ENCODE measurements at regions not wholly inside any gene's neighbourhood (a gene's known extent, or its start where the extent isn't known, plus 50 kb on each side); places are given as distances from the start of the nearest gene placed in this dataset.

GRCh38 chr6:2434116-2434515 lies 188.7 kb upstream of the GMDS start:
- Mint-ChIP-seq H3K36me3 (peaks cover 13% of the 10 kb centered on the region), H3K4me3 (no peak overlapping the region), H3K9me3 (peaks cover 1 to 3% (median 1%) of the 10 kb centered on the region in 3 donors), H3K27me3 (peaks cover 2% of the 10 kb centered on the region), H3K4me1 (peaks cover 0 to 2% (median 0%) of the 10 kb centered on the region in 3 donors), H3K27ac (no peak overlapping the region)

- H3K4me3 Mint-ChIP-seq: no peak overlapping the region
- H3K27ac Mint-ChIP-seq: no peak overlapping the region
- peaks cover 1 to 3% (median 1%) of the 10 kb centered on the region in 3 donors for H3K9me3 Mint-ChIP-seq
- H3K4me1 Mint-ChIP-seq: peaks cover 0 to 2% (median 0%) of the 10 kb centered on the region in 3 donors
- peaks cover 2% of the 10 kb centered on the region for H3K27me3 Mint-ChIP-seq
- peaks cover 13% of the 10 kb centered on the region for H3K36me3 Mint-ChIP-seq
These were observed 188.3 kb upstream of the GMDS start for GRCh38 chr6:2433711-2434110.

- Mint-ChIP-seq H3K4me3 (no peak overlapping the region), H3K36me3 (peaks cover 12% of the 10 kb centered on the region), H3K27ac (peak overlapping the region in 1 of 3 donors; percentile 3), H3K4me1 (peaks cover 0 to 2% (median 0%) of the 10 kb centered on the region in 3 donors), H3K9me3 (peaks cover 1 to 3% (median 1%) of the 10 kb centered on the region in 3 donors), H3K27me3 (peaks cover 2% of the 10 kb centered on the region)
These were observed 187.9 kb upstream of the GMDS start for GRCh38 chr6:2433266-2433665.

GRCh38 chr6:2432292-2432691 lies 186.9 kb upstream of the GMDS start:
- peaks cover 0 to 2% (median 0%) of the 10 kb centered on the region in 3 donors for H3K4me1 Mint-ChIP-seq

GRCh38 chr6:2430612-2431011 lies 185.2 kb upstream of the GMDS start:
- H3K9me3 Mint-ChIP-seq: no peaks in the 10 kb centered on the region
- H3K36me3 Mint-ChIP-seq: peaks cover 9% of the 10 kb centered on the region
- no peak overlapping the region for H3K27ac Mint-ChIP-seq

More at GRCh38 chr6:2432292-2432691, 186.9 kb upstream of the GMDS start:
- H3K9me3 Mint-ChIP-seq: peaks cover 1 to 3% (median 1%) of the 10 kb centered on the region in 3 donors
- no peak overlapping the region for H3K27ac Mint-ChIP-seq
- H3K36me3 Mint-ChIP-seq: peaks cover 10% of the 10 kb centered on the region
- H3K27me3 Mint-ChIP-seq: peaks cover 2% of the 10 kb centered on the region
- H3K4me3 Mint-ChIP-seq: no peak overlapping the region

GRCh38 chr6:2429460-2429859 lies 184.1 kb upstream of the GMDS start:
- Mint-ChIP-seq H3K27ac (no peak overlapping the region), H3K36me3 (peaks cover 11% of the 10 kb centered on the region), H3K9me3 (peaks cover 0 to 4% (median 0%) of the 10 kb centered on the region in 3 donors), H3K4me3 (no peak overlapping the region), H3K4me1 (peaks cover 0 to 2% (median 0%) of the 10 kb centered on the region in 3 donors), H3K27me3 (peaks cover 2% of the 10 kb centered on the region)

More at GRCh38 chr6:2430612-2431011, 185.2 kb upstream of the GMDS start:
- Mint-ChIP-seq H3K27me3 (no peaks in the 10 kb centered on the region), H3K4me3 (no peak overlapping the region), H3K4me1 (peaks cover 0 to 2% (median 0%) of the 10 kb centered on the region in 3 donors)

DNA sequence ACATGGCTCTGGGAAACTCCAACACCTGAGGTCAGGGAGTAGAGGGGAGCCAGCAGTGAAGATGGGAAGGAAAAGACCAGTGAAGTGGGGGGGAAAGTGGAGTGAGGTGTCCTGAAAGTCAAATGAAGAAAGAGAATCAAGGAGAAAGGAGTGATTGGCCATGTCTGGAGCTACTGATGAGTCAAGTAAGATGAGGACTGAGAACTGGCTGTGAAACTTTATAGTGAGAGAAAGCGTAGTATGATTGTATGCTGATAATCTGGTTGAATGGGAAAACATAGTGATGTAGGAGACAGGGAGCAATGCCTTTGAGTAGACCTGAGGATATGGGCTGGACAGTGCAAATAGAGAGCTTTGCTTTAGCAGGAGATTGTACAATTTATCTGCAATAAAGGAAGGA lies 183.6 kb upstream of the GMDS start:
- Mint-ChIP-seq H3K9me3 (peaks cover 0 to 5% (median 0%) of the 10 kb centered on the region in 3 donors), H3K4me3 (no peak overlapping the region), H3K27me3 (peaks cover 2% of the 10 kb centered on the region), H3K4me1 (peaks cover 0 to 2% (median 0%) of the 10 kb centered on the region in 3 donors), H3K27ac (no peak overlapping the region), H3K36me3 (peaks cover 11% of the 10 kb centered on the region)

GRCh38 chr6:2426561-2427340 lies 181.3 kb upstream of the GMDS start:
- Mint-ChIP-seq H3K27ac (no peak overlapping the region), H3K9me3 (peaks cover 0 to 5% (median 0%) of the 10 kb centered on the region in 3 donors), H3K27me3 (peaks cover 2% of the 10 kb centered on the region), H3K4me3 (no peak overlapping the region), H3K36me3 (peaks cover 8% of the 10 kb centered on the region), H3K4me1 (no peaks in the 10 kb centered on the region)

GRCh38 chr6:2416128-2416712 lies 170.8 kb upstream of the GMDS start:
- no peak overlapping the region for H3K27ac Mint-ChIP-seq
- peaks cover 0 to 2% (median 0%) of the 10 kb centered on the region in 3 donors for H3K9me3 Mint-ChIP-seq
- H3K36me3 Mint-ChIP-seq: peaks cover 6% of the 10 kb centered on the region
- no peak overlapping the region for H3K4me3 Mint-ChIP-seq
- H3K27me3 Mint-ChIP-seq: no peaks in the 10 kb centered on the region
- peaks cover 0 to 1% (median 0%) of the 10 kb centered on the region in 3 donors for H3K4me1 Mint-ChIP-seq

DNA sequence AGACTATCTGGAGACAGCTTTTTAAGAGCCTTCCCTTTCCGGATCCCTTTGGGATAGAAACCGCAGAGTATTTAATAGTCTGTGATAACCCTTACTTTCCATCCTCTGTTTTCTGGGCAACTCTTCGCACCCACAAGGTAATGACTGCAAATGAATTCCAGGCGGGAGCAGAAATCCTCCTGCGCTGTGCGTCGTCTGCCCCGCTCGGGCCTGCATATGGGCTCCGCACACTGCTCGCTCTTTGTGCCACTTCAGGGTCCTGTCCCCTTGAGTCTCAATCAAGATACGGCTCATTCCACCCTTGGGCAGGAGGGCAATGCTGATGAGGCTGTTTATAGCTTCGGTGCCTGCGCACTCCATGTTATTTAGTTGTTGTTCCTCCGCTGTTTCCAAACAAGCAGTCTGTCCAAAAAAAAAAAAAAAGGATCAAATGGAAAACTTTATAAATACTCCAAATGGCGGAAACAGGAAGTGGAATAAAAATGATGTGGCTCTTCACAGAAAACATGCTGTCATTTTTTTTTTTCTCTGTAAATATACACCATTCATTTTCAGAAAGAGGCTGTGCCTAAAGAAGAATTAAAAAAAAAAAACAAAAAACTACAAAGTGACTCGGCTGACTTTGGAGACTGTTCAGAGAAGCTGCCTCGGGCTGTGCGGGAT lies 169.6 kb upstream of the GMDS start:
- peaks cover 0 to 1% (median 0%) of the 10 kb centered on the region in 3 donors for H3K4me1 Mint-ChIP-seq
- H3K27me3 Mint-ChIP-seq: no peaks in the 10 kb centered on the region
- no peak overlapping the region for H3K27ac Mint-ChIP-seq
- H3K9me3 Mint-ChIP-seq: peaks cover 0 to 2% (median 0%) of the 10 kb centered on the region in 3 donors
- H3K4me3 Mint-ChIP-seq: no peak overlapping the region
- H3K36me3 Mint-ChIP-seq: peaks cover 6% of the 10 kb centered on the region

DNA sequence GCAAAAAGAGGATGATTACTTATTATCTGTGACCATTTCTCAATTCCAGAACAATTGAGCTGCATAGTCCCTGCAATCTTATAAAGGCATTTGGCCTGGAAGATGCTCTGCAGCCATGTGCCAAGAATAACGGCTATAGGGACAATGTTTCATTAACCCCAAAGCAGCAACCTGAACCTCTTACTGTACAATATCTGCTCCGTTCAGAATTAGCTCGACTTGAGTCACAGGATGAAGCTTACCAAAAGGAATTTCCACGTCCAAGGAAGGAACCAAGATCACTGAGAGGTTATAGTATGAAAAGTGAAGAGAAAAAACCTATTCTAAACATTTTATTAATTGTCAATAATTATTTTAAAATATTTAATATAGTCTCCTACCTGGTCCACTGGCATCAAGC lies 167.3 kb upstream of the GMDS start:
- no peak overlapping the region for H3K4me3 Mint-ChIP-seq
- no peaks in the 10 kb centered on the region for H3K27me3 Mint-ChIP-seq
- peaks cover 0 to 1% (median 0%) of the 10 kb centered on the region in 3 donors for H3K4me1 Mint-ChIP-seq
- H3K9me3 Mint-ChIP-seq: peaks cover 0 to 2% (median 0%) of the 10 kb centered on the region in 3 donors
- H3K36me3 Mint-ChIP-seq: peaks cover 7% of the 10 kb centered on the region
- no peak overlapping the region for H3K27ac Mint-ChIP-seq

DNA sequence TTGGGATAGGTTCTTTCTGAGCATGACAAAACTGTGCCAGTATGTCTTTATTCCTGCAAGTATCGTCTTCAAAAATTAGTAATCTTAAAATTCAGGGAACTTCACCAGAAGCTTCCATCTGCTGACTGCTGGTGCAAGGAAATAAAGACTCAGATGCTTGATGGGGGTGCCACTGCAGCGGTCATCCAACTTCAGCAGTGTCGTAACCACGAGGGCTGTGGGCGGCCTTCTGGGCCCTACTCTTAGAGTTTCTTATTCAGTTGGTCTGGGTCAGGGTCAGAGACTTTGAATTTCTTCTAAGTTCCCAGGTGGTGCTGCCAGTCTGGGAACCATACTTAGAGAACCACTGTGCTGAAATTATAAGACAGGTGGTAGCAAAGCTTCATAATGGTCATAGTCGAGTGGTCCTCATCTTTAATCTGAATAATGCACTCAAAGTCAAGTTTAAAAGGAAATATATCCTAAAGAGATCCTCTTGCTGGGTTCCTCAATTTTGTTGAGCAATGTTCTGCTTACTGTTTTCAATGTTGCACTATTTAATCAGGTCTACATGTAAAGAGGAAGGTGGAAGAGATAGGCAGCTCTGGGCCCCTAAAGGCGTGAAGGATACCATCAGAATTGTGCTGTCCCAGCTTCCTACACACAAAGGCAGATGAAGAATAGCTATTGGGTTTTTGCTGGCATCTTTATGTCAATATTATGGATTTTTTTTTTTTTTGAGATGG lies 165.4 kb upstream of the GMDS start:
- no peak overlapping the region for H3K27ac Mint-ChIP-seq
- no peak overlapping the region for H3K4me3 Mint-ChIP-seq
- no peaks in the 10 kb centered on the region for H3K4me1 Mint-ChIP-seq
- H3K36me3 Mint-ChIP-seq: peaks cover 7% of the 10 kb centered on the region
- peaks cover 0 to 2% (median 0%) of the 10 kb centered on the region in 3 donors for H3K9me3 Mint-ChIP-seq
- no peaks in the 10 kb centered on the region for H3K27me3 Mint-ChIP-seq

GRCh38 chr6:2407525-2407924 lies 162.1 kb upstream of the GMDS start:
- H3K4me3 Mint-ChIP-seq: no peak overlapping the region
- no peaks in the 10 kb centered on the region for H3K4me1 Mint-ChIP-seq
- peaks cover 5% of the 10 kb centered on the region for H3K36me3 Mint-ChIP-seq
- no peaks in the 10 kb centered on the region for H3K9me3 Mint-ChIP-seq
- H3K27ac Mint-ChIP-seq: no peak overlapping the region
- H3K27me3 Mint-ChIP-seq: no peaks in the 10 kb centered on the region

GRCh38 chr6:2404211-2404929 lies 159.0 kb upstream of the GMDS start:
- H3K4me1 Mint-ChIP-seq: no peaks in the 10 kb centered on the region
- H3K9me3 Mint-ChIP-seq: peaks cover 0 to 5% (median 0%) of the 10 kb centered on the region in 3 donors
- H3K27me3 Mint-ChIP-seq: no peaks in the 10 kb centered on the region
- H3K4me3 Mint-ChIP-seq: peak overlapping the region in 1 of 4 donors; percentile 55
- peaks cover 19% of the 10 kb centered on the region for H3K36me3 Mint-ChIP-seq
- H3K27ac Mint-ChIP-seq: no peak overlapping the region

Data from IgD-negative memory B cell (primary cell).